ENCODE measurements at regions not wholly inside any gene's neighbourhood (a gene's known extent, or its start where the extent isn't known, plus 50 kb on each side); places are given as distances from the start of the nearest gene placed in this dataset.

GRCh38 chr21:35521852-35522505, 472.9 kb upstream of the RUNX1 start:
- H3K9me3 ChIP-seq (ENCODE audit: low read length), result no peaks in the 10 kb centered on the region
- H3K4me2 ChIP-seq (ENCODE audit: low read depth, low read length), result no peak overlapping the region
- WGBS (ENCODE audit: low lambda C conversion rate), result 62% methylated on average over 8 of the region's 10 CpGs
- H3K4me1 ChIP-seq (ENCODE audit: insufficient read depth, low read length), result no peaks in the 10 kb centered on the region
- no peaks in the 10 kb centered on the region for H3K27me3 ChIP-seq (ENCODE audit: control insufficient read depth in 1 of 2, insufficient read depth in 2 of 2, low read length in 2 of 2)
- ChIA-PET POLR2A (no interaction called here), CTCF (ENCODE audit: low intra/inter-chr PET ratio, low total read pairs) (no interaction called here)
- FAIRE-seq (no peak), DNase-seq (ENCODE audit: low spot score) (no peak), ATAC-seq (no peak)
- TF ChIP-seq ZBED4 (CRISPR knock-in tag; IDR thresholded peaks at IDR 0.05; ENCODE audit: borderline replicate concordance), result no peak
- TF ChIP-seq GFI1 (CRISPR knock-in tag; IDR thresholded peaks at IDR 0.05; ENCODE audit: borderline replicate concordance), result no peak
- H3K27ac ChIP-seq (ENCODE audit: extremely low read length, insufficient read depth, low read length), result no peak overlapping the region
- in situ Hi-C loops (cut with HindIII; ENCODE audit: extremely low pct_ligation_motif_present, low pct_unique_long_range_greater_than_20kb) (no loop called here), intact Hi-C loops (cut with micrococcal nuclease; ENCODE audit: unreplicated experiment) (no loop called here)
- H2AFZ ChIP-seq (ENCODE audit: low read length), result no peak overlapping the region
- no peaks in the 10 kb centered on the region for H4K20me1 ChIP-seq (ENCODE audit: insufficient read depth, low read length)
- no peaks in the 10 kb centered on the region for H3K36me3 ChIP-seq (replicated peaks in 1 of 2; ENCODE audit: control insufficient read depth in 1 of 2, insufficient read depth in 2 of 2, low read length in 2 of 2)
- no peaks in the 10 kb centered on the region for H3K79me2 ChIP-seq (ENCODE audit: insufficient read depth, low read length)
- BruUV-seq (replicated peaks), result no TSS peak
- no peak overlapping the region for H3K4me3 ChIP-seq (replicated peaks in 1 of 3; ENCODE audit: insufficient read depth in 1 of 3, low read depth in 2 of 3, low read length in 3 of 3)
- H3K9ac ChIP-seq (ENCODE audit: insufficient read depth, low read depth, low read length), result no peak overlapping the region

DNA sequence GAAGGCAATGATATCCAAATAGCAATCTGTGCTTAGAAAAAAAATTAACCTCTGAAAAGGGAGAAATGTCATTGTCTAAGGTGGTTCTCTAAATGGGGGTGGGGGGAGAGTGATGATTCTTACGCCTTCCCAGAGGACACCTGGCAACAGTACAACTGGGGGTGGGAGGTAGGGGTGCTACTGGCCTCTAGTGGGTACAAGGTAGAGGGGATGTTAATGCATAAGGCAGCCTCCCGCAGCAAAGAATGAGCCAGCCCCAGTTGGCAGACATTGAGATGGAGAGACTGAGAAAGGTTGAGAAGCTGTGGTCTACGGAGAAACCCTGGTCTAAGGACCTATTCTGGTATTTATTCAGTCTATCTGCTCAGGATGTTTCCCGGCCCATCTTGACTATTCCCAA, 472.2 kb upstream of the RUNX1 start:
- BruUV-seq (replicated peaks), result no TSS peak
- no peak overlapping the region for H3K4me3 ChIP-seq (replicated peaks in 1 of 3; ENCODE audit: insufficient read depth in 1 of 3, low read depth in 2 of 3, low read length in 3 of 3)
- no peak overlapping the region for H3K4me2 ChIP-seq (ENCODE audit: low read depth, low read length)
- POLR2A ChIA-PET, result no interaction called here
- 51% methylated on average over 3 of the region's 4 CpGs for WGBS (ENCODE audit: low lambda C conversion rate)
- no peak overlapping the region for H3K9ac ChIP-seq (ENCODE audit: insufficient read depth, low read depth, low read length)
- no peaks in the 10 kb centered on the region for H4K20me1 ChIP-seq (ENCODE audit: insufficient read depth, low read length)
- no peak overlapping the region for H2AFZ ChIP-seq (ENCODE audit: low read length)
- no peaks in the 10 kb centered on the region for H3K27me3 ChIP-seq (ENCODE audit: control insufficient read depth in 1 of 2, insufficient read depth in 2 of 2, low read length in 2 of 2)
- FAIRE-seq (no peak), ATAC-seq (no peak), DNase-seq (ENCODE audit: low spot score) (no peak)
- intact Hi-C loops (cut with micrococcal nuclease; ENCODE audit: unreplicated experiment), result no loop called here
- H3K9me3 ChIP-seq (ENCODE audit: low read length), result no peaks in the 10 kb centered on the region
- no peaks in the 10 kb centered on the region for H3K36me3 ChIP-seq (replicated peaks in 1 of 2; ENCODE audit: control insufficient read depth in 1 of 2, insufficient read depth in 2 of 2, low read length in 2 of 2)
- H3K79me2 ChIP-seq (ENCODE audit: insufficient read depth, low read length), result no peaks in the 10 kb centered on the region
- no peak overlapping the region for H3K27ac ChIP-seq (ENCODE audit: extremely low read length, insufficient read depth, low read length)
- CTCF ChIA-PET (ENCODE audit: low intra/inter-chr PET ratio, low total read pairs), result no interaction called here
- in situ Hi-C loops (cut with HindIII; ENCODE audit: extremely low pct_ligation_motif_present, low pct_unique_long_range_greater_than_20kb), result no loop called here
- H3K4me1 ChIP-seq (ENCODE audit: insufficient read depth, low read length), result no peaks in the 10 kb centered on the region
- TF ChIP-seq ZEB1 (IDR thresholded peaks at IDR 0.05; ENCODE audit: insufficient replicate concordance, low read depth), result no peak
- no peak for TF ChIP-seq ZNF800 (CRISPR knock-in tag; IDR thresholded peaks at IDR 0.05)
- TF ChIP-seq CENPBD1 (CRISPR knock-in tag; IDR thresholded peaks at IDR 0.05; ENCODE audit: borderline replicate concordance, low read depth), result no peak
- no peak for TF ChIP-seq SP140L (CRISPR knock-in tag; IDR thresholded peaks at IDR 0.05; ENCODE audit: borderline replicate concordance)
- no peak for TF ChIP-seq HOXA7 (CRISPR knock-in tag; IDR thresholded peaks at IDR 0.05)
- TF ChIP-seq FOXJ3 (CRISPR knock-in tag; IDR thresholded peaks at IDR 0.05; ENCODE audit: borderline replicate concordance), result no peak
- no peak for TF ChIP-seq ZFX (CRISPR knock-in tag; IDR thresholded peaks at IDR 0.05; ENCODE audit: low read depth)
- TF ChIP-seq, protein P1, sequence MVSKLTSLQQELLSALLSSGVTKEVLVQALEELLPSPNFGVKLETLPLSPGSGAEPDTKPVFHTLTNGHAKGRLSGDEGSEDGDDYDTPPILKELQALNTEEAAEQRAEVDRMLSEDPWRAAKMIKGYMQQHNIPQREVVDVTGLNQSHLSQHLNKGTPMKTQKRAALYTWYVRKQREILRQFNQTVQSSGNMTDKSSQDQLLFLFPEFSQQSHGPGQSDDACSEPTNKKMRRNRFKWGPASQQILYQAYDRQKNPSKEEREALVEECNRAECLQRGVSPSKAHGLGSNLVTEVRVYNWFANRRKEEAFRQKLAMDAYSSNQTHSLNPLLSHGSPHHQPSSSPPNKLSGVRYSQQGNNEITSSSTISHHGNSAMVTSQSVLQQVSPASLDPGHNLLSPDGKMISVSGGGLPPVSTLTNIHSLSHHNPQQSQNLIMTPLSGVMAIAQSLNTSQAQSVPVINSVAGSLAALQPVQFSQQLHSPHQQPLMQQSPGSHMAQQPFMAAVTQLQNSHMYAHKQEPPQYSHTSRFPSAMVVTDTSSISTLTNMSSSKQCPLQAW (CRISPR knock-in tag; IDR thresholded peaks at IDR 0.05), result no peak

All from HepG2 (cell line).